ENCODE measurements at regions not wholly inside any gene's neighbourhood (a gene's known extent, or its start where the extent isn't known, plus 50 kb on each side); places are given as distances from the start of the nearest gene placed in this dataset.

DNA sequence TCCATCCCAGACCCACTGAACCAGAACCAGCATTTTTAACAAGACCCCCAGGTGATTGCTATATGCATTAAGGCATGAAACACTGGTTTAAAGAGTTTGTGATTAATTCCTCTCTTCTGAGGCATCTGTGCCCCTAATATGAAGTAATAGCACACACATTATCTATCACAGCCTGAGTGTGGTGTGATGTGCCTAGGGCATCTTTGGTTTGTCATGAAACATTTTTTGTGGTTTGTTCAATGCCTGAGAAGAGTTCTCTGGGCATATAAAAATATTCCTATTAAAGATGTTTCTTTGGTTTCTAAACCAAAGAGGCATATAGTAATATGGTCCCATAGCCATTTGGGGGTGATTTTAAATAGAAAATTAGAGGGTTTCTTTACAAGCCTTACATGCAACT is 221.7 kb upstream of the SPOPL start:
- no peak for DNase-seq (ENCODE audit: extremely low spot score)
- ChIA-PET CTCF (no interaction called here), POLR2A (no interaction called here)
- TF ChIP-seq NFRKB (IDR thresholded peaks at IDR 0.05) (no peak), CTBP1 (IDR thresholded peaks at IDR 0.05; ENCODE audit: borderline replicate concordance) (no peak), ELF4 (IDR thresholded peaks at IDR 0.05) (no peak), L3MBTL2 (conservative IDR thresholded peaks at IDR 0.05) (no peak), SP1 (IDR thresholded peaks at IDR 0.05) (no peak), SUZ12 (IDR thresholded peaks at IDR 0.05) (no peak), ZNF384 (IDR thresholded peaks at IDR 0.05) (no peak), FOXM1 (IDR thresholded peaks at IDR 0.05; ENCODE audit: borderline replicate concordance) (no peak), FOXA1 (IDR thresholded peaks at IDR 0.05) (no peak), FOXK2 (IDR thresholded peaks at IDR 0.05) (no peak), BHLHE40 (IDR thresholded peaks at IDR 0.05; ENCODE audit: borderline replicate concordance) (no peak), ARNT (IDR thresholded peaks at IDR 0.05) (no peak), LEF1 (IDR thresholded peaks at IDR 0.05; ENCODE audit: borderline replicate concordance) (no peak)
- TF ChIP-seq, protein P1, sequence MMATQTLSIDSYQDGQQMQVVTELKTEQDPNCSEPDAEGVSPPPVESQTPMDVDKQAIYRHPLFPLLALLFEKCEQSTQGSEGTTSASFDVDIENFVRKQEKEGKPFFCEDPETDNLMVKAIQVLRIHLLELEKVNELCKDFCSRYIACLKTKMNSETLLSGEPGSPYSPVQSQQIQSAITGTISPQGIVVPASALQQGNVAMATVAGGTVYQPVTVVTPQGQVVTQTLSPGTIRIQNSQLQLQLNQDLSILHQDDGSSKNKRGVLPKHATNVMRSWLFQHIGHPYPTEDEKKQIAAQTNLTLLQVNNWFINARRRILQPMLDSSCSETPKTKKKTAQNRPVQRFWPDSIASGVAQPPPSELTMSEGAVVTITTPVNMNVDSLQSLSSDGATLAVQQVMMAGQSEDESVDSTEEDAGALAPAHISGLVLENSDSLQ (IDR thresholded peaks at IDR 0.05), result no peak

DNA sequence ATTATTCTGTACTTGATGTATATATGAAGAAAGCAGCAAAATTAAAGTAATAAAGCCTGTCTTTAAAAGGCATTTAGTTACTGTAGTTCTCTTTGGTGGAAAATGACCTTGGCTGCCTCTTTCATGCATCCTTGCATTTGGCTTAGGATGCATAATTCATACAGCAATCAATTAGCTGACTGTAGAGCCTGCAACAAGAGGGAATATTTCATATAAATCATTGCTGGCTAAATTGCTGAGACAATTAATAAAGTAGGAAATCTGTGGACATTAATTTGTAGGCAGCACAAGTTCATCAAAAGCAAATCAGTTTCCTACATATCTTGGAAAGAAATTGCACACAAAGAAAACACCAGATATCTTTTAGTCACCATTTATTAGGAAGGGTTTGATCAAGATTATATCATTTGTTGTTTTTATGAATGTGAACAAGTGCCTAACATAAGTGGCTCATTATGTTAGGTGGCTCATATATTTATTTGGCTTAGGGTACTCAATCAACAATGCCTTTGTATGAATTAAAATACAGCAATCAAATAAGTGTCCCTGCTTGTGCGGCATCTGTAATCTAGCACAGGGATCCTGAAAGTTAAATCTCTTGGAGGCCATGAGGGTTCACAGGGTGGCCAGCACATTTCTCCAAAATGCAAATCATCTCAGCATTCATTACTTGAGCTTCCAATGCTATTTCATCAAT is 220.4 kb upstream of the SPOPL start:
- no peak for TF ChIP-seq FOXK2 (IDR thresholded peaks at IDR 0.05)
- TF ChIP-seq ZNF384 (IDR thresholded peaks at IDR 0.05), result no peak
- TF ChIP-seq ELF4 (IDR thresholded peaks at IDR 0.05), result no peak
- TF ChIP-seq, protein P1 (IDR thresholded peaks at IDR 0.05), result no peak
- POLR2A ChIA-PET, result no interaction called here
- CTCF ChIA-PET, result no interaction called here
- DNase-seq (ENCODE audit: extremely low spot score), result no peak

DNA sequence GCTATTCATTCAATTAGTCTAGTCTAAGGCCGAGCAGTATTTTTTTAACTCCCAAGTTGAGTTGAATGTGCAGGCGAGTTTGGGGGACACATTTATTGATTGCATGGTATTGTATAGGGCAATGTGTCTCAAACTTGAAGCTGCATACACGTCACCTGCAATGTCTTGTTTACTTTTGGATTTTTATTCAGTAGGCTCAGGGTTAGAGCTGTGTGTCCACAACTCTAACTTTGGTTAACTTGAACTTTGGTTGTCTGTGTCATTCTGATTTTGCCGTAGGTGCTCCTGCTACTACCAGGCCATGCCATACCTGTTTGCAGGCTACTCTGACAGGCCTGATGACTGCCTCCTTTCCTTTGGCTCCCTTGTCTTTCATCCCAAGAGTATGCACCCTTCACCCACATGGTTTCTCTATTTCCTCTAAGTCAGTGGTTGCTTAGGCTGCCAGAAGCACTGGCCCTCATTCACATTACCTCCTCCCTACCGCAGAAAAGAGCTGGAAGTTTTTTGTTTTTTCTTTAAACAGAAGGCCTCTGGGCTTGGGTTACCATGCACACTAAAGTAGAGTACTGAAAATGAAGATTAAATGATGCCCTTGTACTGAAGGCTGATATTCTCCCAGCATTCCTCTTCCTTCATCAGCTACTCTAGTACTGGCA is 219.4 kb upstream of the SPOPL start:
- no peak for DNase-seq (ENCODE audit: extremely low spot score)
- ChIA-PET CTCF (no interaction called here), POLR2A (no interaction called here)
- TF ChIP-seq FOXA1 (IDR thresholded peaks at IDR 0.05) (no peak), SP1 (IDR thresholded peaks at IDR 0.05) (no peak), CTBP1 (IDR thresholded peaks at IDR 0.05; ENCODE audit: borderline replicate concordance) (no peak), L3MBTL2 (conservative IDR thresholded peaks at IDR 0.05) (no peak), NFRKB (IDR thresholded peaks at IDR 0.05) (no peak), SUZ12 (IDR thresholded peaks at IDR 0.05) (no peak)
- TF ChIP-seq, protein P1 (IDR thresholded peaks at IDR 0.05), result no peak

DNA sequence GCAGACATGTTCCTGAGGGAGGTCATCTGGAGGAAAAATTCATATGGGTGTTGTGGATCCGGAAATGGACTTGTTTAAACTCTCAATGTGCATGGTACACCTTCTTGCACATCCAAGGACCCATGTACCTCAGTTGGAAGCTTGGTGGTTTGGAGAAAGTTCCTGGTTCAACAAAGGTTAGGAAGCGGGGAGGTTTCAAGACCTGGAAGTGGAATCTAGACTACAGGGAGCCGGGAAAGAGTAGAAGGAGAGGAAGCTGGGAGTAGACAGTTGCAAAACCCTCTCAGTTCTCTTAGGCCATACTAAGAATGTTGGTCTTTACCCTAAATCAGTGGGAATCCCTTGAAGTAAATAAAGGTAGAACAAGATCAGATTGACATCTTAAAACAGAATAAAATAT is 209.8 kb upstream of the SPOPL start:
- CTCF ChIA-PET, result no interaction called here
- no peak for TF ChIP-seq TARDBP (IDR thresholded peaks at IDR 0.05)
- no peak for TF ChIP-seq ELF4 (IDR thresholded peaks at IDR 0.05)
- no peak for TF ChIP-seq FOXM1 (IDR thresholded peaks at IDR 0.05; ENCODE audit: borderline replicate concordance)
- TF ChIP-seq SUZ12 (IDR thresholded peaks at IDR 0.05), result no peak
- TF ChIP-seq SP1 (IDR thresholded peaks at IDR 0.05), result no peak
- TF ChIP-seq FOXK2 (IDR thresholded peaks at IDR 0.05), result no peak
- TF ChIP-seq L3MBTL2 (conservative IDR thresholded peaks at IDR 0.05), result no peak
- TF ChIP-seq, protein P1 (IDR thresholded peaks at IDR 0.05), result no peak
- no peak for TF ChIP-seq ZNF384 (IDR thresholded peaks at IDR 0.05)
- no peak for TF ChIP-seq BHLHE40 (IDR thresholded peaks at IDR 0.05; ENCODE audit: borderline replicate concordance)
- no peak for TF ChIP-seq FOXA1 (IDR thresholded peaks at IDR 0.05)
- TF ChIP-seq NFRKB (IDR thresholded peaks at IDR 0.05), result no peak
- no peak for TF ChIP-seq ARNT (IDR thresholded peaks at IDR 0.05)
- TF ChIP-seq CTBP1 (IDR thresholded peaks at IDR 0.05; ENCODE audit: borderline replicate concordance), result no peak
- no peak for TF ChIP-seq LEF1 (IDR thresholded peaks at IDR 0.05; ENCODE audit: borderline replicate concordance)
- POLR2A ChIA-PET, result no interaction called here
- DNase-seq (ENCODE audit: extremely low spot score), result no peak

DNA sequence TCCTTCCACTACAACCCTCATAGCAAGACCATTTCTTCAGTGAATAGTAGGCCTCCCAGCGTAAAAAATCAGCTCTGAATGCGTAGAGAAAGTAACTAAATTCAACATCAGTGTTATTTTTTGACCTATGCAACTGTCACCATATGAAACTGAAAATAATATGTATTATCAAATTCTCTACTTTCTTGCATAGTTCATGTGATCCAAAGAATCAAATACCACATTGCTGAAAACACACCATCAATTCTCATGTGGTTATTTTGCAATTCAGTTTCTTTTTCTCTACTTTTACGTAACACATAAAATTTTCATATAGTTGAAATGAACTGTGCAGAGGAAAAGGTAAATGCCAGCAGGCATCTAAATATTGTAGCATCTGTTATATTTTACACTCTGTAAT is 208.5 kb upstream of the SPOPL start:
- ChIA-PET POLR2A (no interaction called here), CTCF (no interaction called here)
- no peak for DNase-seq (ENCODE audit: extremely low spot score)
- no peak for TF ChIP-seq ZNF384 (IDR thresholded peaks at IDR 0.05)
- no peak for TF ChIP-seq BHLHE40 (IDR thresholded peaks at IDR 0.05; ENCODE audit: borderline replicate concordance)
- TF ChIP-seq NFRKB (IDR thresholded peaks at IDR 0.05), result no peak
- no peak for TF ChIP-seq FOXA1 (IDR thresholded peaks at IDR 0.05)
- no peak for TF ChIP-seq ARNT (IDR thresholded peaks at IDR 0.05)

DNA sequence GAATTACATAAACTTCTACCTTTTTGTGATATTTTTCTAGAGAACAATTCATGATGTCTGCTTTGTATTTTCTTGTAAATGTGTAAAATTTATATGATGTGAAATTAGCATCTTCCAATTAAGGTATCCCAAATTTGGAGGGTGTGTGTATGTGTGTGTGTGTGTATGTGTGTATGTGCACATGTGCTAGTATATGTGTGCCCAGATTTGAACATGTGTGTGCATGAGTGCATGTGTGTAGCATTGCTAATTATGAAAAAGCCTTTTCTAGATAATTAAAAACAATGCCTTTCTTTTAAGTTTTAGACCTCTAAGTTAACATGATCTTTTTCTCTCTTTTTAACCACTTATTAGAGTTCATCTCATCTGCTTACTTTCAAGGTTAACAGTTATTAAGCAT is 208.0 kb upstream of the SPOPL start:
- no peak for DNase-seq (ENCODE audit: extremely low spot score)
- CTCF ChIA-PET, result no interaction called here
- no peak for TF ChIP-seq BHLHE40 (IDR thresholded peaks at IDR 0.05; ENCODE audit: borderline replicate concordance)
- no peak for TF ChIP-seq TARDBP (IDR thresholded peaks at IDR 0.05)
- TF ChIP-seq L3MBTL2 (conservative IDR thresholded peaks at IDR 0.05), result no peak
- TF ChIP-seq SP1 (IDR thresholded peaks at IDR 0.05), result no peak
- TF ChIP-seq SUZ12 (IDR thresholded peaks at IDR 0.05), result no peak
- TF ChIP-seq, protein P1 (IDR thresholded peaks at IDR 0.05), result no peak
- TF ChIP-seq NFRKB (IDR thresholded peaks at IDR 0.05), result no peak
- no peak for TF ChIP-seq FOXA1 (IDR thresholded peaks at IDR 0.05)
- TF ChIP-seq CTBP1 (IDR thresholded peaks at IDR 0.05; ENCODE audit: borderline replicate concordance), result no peak
- TF ChIP-seq FOXM1 (IDR thresholded peaks at IDR 0.05; ENCODE audit: borderline replicate concordance), result no peak
- no peak for TF ChIP-seq LEF1 (IDR thresholded peaks at IDR 0.05; ENCODE audit: borderline replicate concordance)
- POLR2A ChIA-PET, result no interaction called here
